Glutamatergic neuron (in vitro differentiated cells): ENCODE measurements at regions not wholly inside any gene's neighbourhood (a gene's known extent, or its start where the extent isn't known, plus 50 kb on each side); places are given as distances from the start of the nearest gene placed in this dataset.
A peak's percentile ranks its signal among the peaks of the same experiment; 100 is the strongest.

Experiments used
- DNase-seq: peaks from one replicate; pipeline ENCODE4 v3.0.0; 2022
- H3K27ac Mint-ChIP-seq: one replicate; pipeline ENCODE4 v1.8.0; 2020; ENCODE audit warnings: mild to moderate bottlenecking, mixed read lengths, inconsistent platforms; ENCODE audit not compliant: unreplicated experiment
- H3K27me3 Mint-ChIP-seq: one replicate; pipeline ENCODE4 v1.8.0; 2020; ENCODE audit warnings: mild to moderate bottlenecking, moderate library complexity, mixed read lengths, inconsistent platforms; ENCODE audit not compliant: unreplicated experiment
- H3K36me3 Mint-ChIP-seq: one replicate; pipeline ENCODE4 v1.8.0; 2020; ENCODE audit warnings: mild to moderate bottlenecking, mixed read lengths, inconsistent platforms; ENCODE audit not compliant: unreplicated experiment
- H3K4me1 Mint-ChIP-seq: one replicate; pipeline ENCODE4 v1.8.0; 2020; ENCODE audit warnings: mild to moderate bottlenecking, low read depth, mixed read lengths, inconsistent platforms; ENCODE audit not compliant: unreplicated experiment
- H3K4me3 Mint-ChIP-seq: one replicate; pipeline ENCODE4 v1.8.0; 2020; ENCODE audit warnings: mild to moderate bottlenecking, mixed read lengths, inconsistent platforms; ENCODE audit not compliant: unreplicated experiment
- H3K9me3 Mint-ChIP-seq: one replicate; pipeline ENCODE4 v1.8.0; 2020; ENCODE audit warnings: mild to moderate bottlenecking, moderate library complexity, mixed read lengths, inconsistent platforms; ENCODE audit not compliant: unreplicated experiment
- CTCF ChIP-seq: fragments of 200-600 bp; sonication (generic); IDR thresholded peaks from one replicate; pipeline ENCODE4 v1.5.0; 2021; ENCODE audit not compliant: partially characterized antibody, unreplicated experiment

GRCh38 chr16:81185416-81185815, 53.1 kb upstream of the BCO1 start:
- Mint-ChIP-seq H3K36me3 (no peaks in the 10 kb centered on the region), H3K27me3 (peaks cover 9% of the 10 kb centered on the region), H3K4me3 (no peak overlapping the region), H3K27ac (no peak overlapping the region), H3K9me3 (peaks cover 6% of the 10 kb centered on the region), H3K4me1 (peaks cover 11% of the 10 kb centered on the region)
- no peak for TF ChIP-seq CTCF
- peak; percentile 35 for DNase-seq

- Mint-ChIP-seq H3K4me3 (no peak overlapping the region), H3K9me3 (peaks cover 3% of the 10 kb centered on the region), H3K4me1 (peaks cover 10% of the 10 kb centered on the region), H3K36me3 (no peaks in the 10 kb centered on the region), H3K27me3 (peaks cover 8% of the 10 kb centered on the region), H3K27ac (no peak overlapping the region)
- TF ChIP-seq CTCF, result no peak
- peak; percentile 77 for DNase-seq
These were observed 57.3 kb upstream of the BCO1 start for GRCh38 chr16:81181013-81181720.

- Mint-ChIP-seq H3K4me1 (peaks cover 8% of the 10 kb centered on the region), H3K36me3 (no peaks in the 10 kb centered on the region), H3K27ac (peak overlapping the region; percentile 26), H3K27me3 (peaks cover 8% of the 10 kb centered on the region), H3K9me3 (peaks cover 2% of the 10 kb centered on the region), H3K4me3 (no peak overlapping the region)
- no peak for DNase-seq
- no peak for TF ChIP-seq CTCF
These were observed 57.9 kb upstream of the BCO1 start for GRCh38 chr16:81180578-81180977.

- H3K27ac Mint-ChIP-seq, result no peak overlapping the region
- H3K4me1 Mint-ChIP-seq, result peaks cover 8% of the 10 kb centered on the region
- no peak for TF ChIP-seq CTCF
- no peaks in the 10 kb centered on the region for H3K36me3 Mint-ChIP-seq
- peaks cover 2% of the 10 kb centered on the region for H3K9me3 Mint-ChIP-seq
- H3K27me3 Mint-ChIP-seq, result peaks cover 8% of the 10 kb centered on the region
- no peak overlapping the region for H3K4me3 Mint-ChIP-seq
- no peak for DNase-seq
These were observed 59.3 kb upstream of the BCO1 start for GRCh38 chr16:81179219-81179618.

GRCh38 chr16:81175325-81175891, 63.1 kb upstream of the BCO1 start:
- no peak for TF ChIP-seq CTCF
- peaks cover under 1% of the 10 kb centered on the region for H3K9me3 Mint-ChIP-seq

More at GRCh38 chr16:81175325-81175891, 63.1 kb upstream of the BCO1 start:
- H3K36me3 Mint-ChIP-seq, result no peaks in the 10 kb centered on the region
- peaks cover 3% of the 10 kb centered on the region for H3K27me3 Mint-ChIP-seq
- DNase-seq, result no peak
- H3K4me3 Mint-ChIP-seq, result no peak overlapping the region
- H3K4me1 Mint-ChIP-seq, result peaks cover 3% of the 10 kb centered on the region
- H3K27ac Mint-ChIP-seq, result no peak overlapping the region
